K562 (cell line): ENCODE measurements at regions not wholly inside any gene's neighbourhood (a gene's known extent, or its start where the extent isn't known, plus 50 kb on each side); places are given as distances from the start of the nearest gene placed in this dataset.

Source experiments
- BACH1 ChIP-seq: fragments of 200-800 bp; sonication (Bioruptor generic); IDR thresholded peaks from 2 replicates; pipeline ENCODE4 v1.6.1; 2016; ENCODE audit warnings: missing genetic modification characterization, missing compliant biosample characterization
- HNRNPL ChIP-seq: fragments of 200-400 bp; formaldehyde crosslinking; IDR thresholded peaks from 2 replicates; pipeline ENCODE4 v1.6.1; 2017; ENCODE audit warnings: low read depth, mild to moderate bottlenecking, low read length
- KLF6 ChIP-seq: fragments of 250-450 bp; sonication (Bioruptor Pico); IDR thresholded peaks from 2 replicates; pipeline ENCODE4 v1.4.0; 2020; ENCODE audit warnings: mild to moderate bottlenecking, moderate library complexity, borderline replicate concordance
- SIN3A ChIP-seq, 2 experiments: fragments of 150-350 bp in 1 of 2; IDR thresholded peaks; 2 replicates each; pipeline ENCODE4 v1.6.1; 2011 to 2016; ENCODE audit warnings: borderline replicate concordance in 2 of 2, low read depth in 2 of 2, low read length in 2 of 2, mild to moderate bottlenecking in 2 of 2, moderate library complexity in 2 of 2; ENCODE audit not compliant: control insufficient read depth in 1 of 2
- ZSCAN29 ChIP-seq: fragments of 450-650 bp; IDR thresholded peaks from 2 replicates; pipeline ENCODE4 v1.6.1; 2017
- TF ChIP-seq, protein P1 (sequence below): fragments of 250-450 bp; sonication (Bioruptor Pico); IDR thresholded peaks from 2 replicates; pipeline ENCODE4 v1.5.0; 2021; ENCODE audit warnings: mild to moderate bottlenecking, moderate library complexity
- TF ChIP-seq, protein P2 (sequence below): fragments of 250-450 bp; sonication (Bioruptor Pico); IDR thresholded peaks from 2 replicates; pipeline ENCODE4 v1.8.0; 2021; ENCODE audit warnings: mild to moderate bottlenecking, moderate library complexity
- TF ChIP-seq, protein P3 (sequence below), 2 experiments: fragments of 450-650 bp in 1 of 2; sonication (generic) in 1 of 2; formaldehyde crosslinking; conservative IDR thresholded peaks; 2 replicates each; pipeline versions ENCODE4 v1.4.0 to v1.8.1; 2020 to 2022; ENCODE audit warnings: mild to moderate bottlenecking in 1 of 2, missing genetic modification reagents in 1 of 2
- TF ChIP-seq, protein P4 (sequence below): sonication (generic); formaldehyde crosslinking; IDR thresholded peaks from 2 replicates; pipeline ENCODE4 v1.8.1; 2023; ENCODE audit warnings: mild to moderate bottlenecking, missing genetic modification reagents
- TF ChIP-seq, protein P5 (sequence below): fragments of 450-650 bp; IDR thresholded peaks from 2 replicates; pipeline ENCODE4 v1.6.1; 2014; ENCODE audit warnings: low read depth, mild to moderate bottlenecking, moderate library complexity, borderline replicate concordance
- TF ChIP-seq, protein P6 (sequence below): sonication (generic); formaldehyde crosslinking; IDR thresholded peaks from 2 replicates; pipeline ENCODE4 v1.8.0; 2023; ENCODE audit warnings: mild to moderate bottlenecking, missing genetic modification reagents

DNA sequence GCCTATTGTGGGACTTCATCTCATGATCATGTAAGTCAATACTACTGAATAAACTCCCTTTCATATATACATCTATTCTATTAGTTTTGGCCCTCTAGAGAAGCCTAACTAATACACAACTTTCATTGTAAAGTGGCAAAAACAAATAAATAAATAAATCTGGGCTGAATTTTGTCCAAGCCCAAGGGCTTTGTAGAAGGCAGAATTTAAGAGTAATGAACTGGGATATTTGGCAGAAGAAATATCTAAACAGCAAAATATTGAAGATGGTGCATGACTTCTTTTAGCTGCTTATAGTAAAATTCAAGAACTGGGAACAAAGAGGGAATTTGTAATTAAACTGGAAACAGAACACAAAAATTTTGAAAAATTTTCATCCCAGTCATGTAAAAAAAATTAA, 246.7 kb upstream of the GULP1 start (continued):
- TF ChIP-seq, protein P1, sequence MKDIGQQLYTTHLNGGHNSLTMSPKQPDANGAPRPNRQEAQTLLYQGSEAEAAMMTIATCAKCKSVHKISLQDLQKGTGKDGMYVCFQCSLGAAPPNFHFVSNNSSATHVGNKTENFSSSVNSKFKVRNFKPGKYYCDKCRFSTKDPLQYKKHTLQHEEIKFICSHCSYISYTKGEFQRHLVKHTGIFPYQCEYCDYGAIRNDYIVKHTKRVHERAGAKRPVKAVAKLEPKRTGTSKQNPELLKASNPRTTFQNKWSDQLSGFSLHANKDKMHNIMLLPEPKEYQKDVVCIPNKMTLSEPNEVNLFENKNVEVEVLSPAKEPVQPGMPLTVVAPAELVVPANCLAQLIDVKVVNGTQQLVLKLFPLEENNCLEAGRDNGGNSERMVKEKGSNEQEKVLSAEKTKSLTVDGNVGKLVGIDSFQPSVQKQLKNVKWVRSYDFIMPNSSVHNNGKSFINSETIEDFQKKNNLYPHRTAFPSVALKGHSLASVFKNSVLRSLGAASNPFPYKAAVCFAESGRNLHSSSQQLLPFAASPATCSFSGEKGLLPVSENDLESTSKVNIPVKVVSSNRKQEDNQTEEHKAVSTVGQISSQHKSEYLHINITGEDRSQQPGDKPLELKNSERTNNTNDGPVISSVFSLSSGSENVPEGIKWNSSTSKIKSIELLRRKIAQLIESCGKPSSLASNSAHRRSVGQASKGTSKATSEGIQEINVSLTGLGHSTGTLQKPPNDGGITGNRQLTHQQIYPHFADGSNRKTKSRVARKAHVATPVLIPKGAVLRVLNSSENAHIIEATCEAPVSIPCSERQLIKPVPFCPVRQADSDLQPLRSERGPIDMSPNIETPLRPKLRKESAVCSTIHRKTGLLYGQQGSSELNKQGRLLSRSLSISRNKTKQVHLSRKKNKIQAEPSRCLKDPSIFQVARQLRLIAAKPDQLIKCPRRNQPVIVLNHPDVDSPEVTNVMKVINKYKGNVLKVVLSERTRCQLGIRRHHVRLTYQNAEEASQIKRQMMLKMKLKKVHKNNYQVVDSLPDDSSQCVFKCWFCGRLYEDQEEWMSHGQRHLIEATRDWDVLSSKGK (CRISPR knock-in tag), result no peak
- TF ChIP-seq, protein P2, sequence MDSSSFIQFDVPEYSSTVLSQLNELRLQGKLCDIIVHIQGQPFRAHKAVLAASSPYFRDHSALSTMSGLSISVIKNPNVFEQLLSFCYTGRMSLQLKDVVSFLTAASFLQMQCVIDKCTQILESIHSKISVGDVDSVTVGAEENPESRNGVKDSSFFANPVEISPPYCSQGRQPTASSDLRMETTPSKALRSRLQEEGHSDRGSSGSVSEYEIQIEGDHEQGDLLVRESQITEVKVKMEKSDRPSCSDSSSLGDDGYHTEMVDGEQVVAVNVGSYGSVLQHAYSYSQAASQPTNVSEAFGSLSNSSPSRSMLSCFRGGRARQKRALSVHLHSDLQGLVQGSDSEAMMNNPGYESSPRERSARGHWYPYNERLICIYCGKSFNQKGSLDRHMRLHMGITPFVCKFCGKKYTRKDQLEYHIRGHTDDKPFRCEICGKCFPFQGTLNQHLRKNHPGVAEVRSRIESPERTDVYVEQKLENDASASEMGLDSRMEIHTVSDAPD (CRISPR knock-in tag), result no peak
- TF ChIP-seq, protein P3, sequence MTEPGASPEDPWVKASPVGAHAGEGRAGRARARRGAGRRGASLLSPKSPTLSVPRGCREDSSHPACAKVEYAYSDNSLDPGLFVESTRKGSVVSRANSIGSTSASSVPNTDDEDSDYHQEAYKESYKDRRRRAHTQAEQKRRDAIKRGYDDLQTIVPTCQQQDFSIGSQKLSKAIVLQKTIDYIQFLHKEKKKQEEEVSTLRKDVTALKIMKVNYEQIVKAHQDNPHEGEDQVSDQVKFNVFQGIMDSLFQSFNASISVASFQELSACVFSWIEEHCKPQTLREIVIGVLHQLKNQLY (CRISPR knock-in tag; conservative IDR thresholded peaks at IDR 0.05), result no peak
- TF ChIP-seq HNRNPL (no peak), ZSCAN29 (no peak), KLF6 (CRISPR knock-in tag) (no peak), BACH1 (tag) (no peak), SIN3A (IDR thresholded peaks at IDR 0.05; ENCODE audit: borderline replicate concordance in 2 of 2, control insufficient read depth in 1 of 2, low read depth in 2 of 2, low read length in 2 of 2) (no peak)
- TF ChIP-seq, protein P4, sequence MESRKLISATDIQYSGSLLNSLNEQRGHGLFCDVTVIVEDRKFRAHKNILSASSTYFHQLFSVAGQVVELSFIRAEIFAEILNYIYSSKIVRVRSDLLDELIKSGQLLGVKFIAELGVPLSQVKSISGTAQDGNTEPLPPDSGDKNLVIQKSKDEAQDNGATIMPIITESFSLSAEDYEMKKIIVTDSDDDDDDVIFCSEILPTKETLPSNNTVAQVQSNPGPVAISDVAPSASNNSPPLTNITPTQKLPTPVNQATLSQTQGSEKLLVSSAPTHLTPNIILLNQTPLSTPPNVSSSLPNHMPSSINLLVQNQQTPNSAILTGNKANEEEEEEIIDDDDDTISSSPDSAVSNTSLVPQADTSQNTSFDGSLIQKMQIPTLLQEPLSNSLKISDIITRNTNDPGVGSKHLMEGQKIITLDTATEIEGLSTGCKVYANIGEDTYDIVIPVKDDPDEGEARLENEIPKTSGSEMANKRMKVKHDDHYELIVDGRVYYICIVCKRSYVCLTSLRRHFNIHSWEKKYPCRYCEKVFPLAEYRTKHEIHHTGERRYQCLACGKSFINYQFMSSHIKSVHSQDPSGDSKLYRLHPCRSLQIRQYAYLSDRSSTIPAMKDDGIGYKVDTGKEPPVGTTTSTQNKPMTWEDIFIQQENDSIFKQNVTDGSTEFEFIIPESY, result no peak
- TF ChIP-seq, protein P5, sequence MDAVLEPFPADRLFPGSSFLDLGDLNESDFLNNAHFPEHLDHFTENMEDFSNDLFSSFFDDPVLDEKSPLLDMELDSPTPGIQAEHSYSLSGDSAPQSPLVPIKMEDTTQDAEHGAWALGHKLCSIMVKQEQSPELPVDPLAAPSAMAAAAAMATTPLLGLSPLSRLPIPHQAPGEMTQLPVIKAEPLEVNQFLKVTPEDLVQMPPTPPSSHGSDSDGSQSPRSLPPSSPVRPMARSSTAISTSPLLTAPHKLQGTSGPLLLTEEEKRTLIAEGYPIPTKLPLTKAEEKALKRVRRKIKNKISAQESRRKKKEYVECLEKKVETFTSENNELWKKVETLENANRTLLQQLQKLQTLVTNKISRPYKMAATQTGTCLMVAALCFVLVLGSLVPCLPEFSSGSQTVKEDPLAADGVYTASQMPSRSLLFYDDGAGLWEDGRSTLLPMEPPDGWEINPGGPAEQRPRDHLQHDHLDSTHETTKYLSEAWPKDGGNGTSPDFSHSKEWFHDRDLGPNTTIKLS, result no peak
- TF ChIP-seq, protein P6, sequence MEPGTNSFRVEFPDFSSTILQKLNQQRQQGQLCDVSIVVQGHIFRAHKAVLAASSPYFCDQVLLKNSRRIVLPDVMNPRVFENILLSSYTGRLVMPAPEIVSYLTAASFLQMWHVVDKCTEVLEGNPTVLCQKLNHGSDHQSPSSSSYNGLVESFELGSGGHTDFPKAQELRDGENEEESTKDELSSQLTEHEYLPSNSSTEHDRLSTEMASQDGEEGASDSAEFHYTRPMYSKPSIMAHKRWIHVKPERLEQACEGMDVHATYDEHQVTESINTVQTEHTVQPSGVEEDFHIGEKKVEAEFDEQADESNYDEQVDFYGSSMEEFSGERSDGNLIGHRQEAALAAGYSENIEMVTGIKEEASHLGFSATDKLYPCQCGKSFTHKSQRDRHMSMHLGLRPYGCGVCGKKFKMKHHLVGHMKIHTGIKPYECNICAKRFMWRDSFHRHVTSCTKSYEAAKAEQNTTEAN (CRISPR knock-in tag), result no peak
